Activated CD4-positive, alpha-beta T cell treated with anti-CD3 and anti-CD28 coated beads for 1 hour (primary cell): ENCODE measurements at regions not wholly inside any gene's neighbourhood (a gene's known extent, or its start where the extent isn't known, plus 50 kb on each side); places are given as distances from the start of the nearest gene placed in this dataset.

ENCODE experiments used
- DNase-seq: peaks from one replicate; pipeline ENCODE4 v3.0.0-alpha.2; 2020

DNA sequence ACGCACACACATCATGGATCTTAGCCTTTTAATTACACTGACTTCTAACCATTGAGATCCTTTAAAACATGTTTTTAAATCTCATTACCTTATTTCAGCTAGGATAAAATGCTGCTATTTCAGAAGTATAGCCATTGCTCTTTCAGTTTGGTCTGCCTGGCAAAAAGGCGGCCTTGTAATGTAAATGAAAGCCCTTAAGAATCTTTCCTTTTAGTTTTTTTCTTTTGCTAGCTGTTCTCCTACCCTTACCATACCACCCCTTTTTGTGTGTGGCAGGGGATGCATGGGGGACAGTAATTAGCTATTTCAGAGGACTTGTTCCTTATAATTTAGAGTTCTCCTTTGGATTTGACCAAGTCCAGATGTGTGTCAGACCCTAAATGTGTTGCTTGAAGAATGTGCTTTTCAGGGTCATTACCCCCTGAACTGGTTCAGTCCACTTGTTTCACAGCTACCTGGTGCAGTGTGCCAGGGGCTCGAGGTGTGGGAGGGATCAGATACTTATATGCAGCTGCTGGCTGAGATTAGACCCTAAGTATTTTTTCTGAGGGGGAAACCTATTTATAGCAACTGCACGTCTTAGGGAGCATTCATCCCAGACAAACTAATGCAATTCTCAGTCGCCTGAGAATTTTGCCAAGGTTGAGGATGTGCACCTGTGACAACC lies 986.8 kb downstream of the NLGN4Y start:
- DNase-seq: no peak

DNA sequence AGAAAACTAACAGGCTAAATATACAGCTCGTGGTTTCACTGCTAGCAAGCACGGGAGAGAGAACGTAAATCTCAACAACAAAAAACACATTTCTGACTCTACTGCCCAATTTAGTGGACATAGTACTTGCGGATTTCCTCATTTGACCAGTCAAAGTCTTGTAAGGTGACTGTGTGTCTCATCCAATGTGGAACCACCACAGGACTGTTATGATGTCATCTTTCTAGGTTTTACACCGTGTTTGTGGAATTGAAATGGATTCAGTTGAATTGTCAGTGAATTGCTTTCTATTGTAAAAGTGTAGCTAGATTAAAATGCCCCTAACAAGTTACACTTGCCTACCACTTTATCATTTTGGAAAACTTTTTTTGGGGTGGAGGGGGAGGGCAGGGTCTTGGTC lies 1010.8 kb downstream of the NLGN4Y start:
- no peak for DNase-seq

DNA sequence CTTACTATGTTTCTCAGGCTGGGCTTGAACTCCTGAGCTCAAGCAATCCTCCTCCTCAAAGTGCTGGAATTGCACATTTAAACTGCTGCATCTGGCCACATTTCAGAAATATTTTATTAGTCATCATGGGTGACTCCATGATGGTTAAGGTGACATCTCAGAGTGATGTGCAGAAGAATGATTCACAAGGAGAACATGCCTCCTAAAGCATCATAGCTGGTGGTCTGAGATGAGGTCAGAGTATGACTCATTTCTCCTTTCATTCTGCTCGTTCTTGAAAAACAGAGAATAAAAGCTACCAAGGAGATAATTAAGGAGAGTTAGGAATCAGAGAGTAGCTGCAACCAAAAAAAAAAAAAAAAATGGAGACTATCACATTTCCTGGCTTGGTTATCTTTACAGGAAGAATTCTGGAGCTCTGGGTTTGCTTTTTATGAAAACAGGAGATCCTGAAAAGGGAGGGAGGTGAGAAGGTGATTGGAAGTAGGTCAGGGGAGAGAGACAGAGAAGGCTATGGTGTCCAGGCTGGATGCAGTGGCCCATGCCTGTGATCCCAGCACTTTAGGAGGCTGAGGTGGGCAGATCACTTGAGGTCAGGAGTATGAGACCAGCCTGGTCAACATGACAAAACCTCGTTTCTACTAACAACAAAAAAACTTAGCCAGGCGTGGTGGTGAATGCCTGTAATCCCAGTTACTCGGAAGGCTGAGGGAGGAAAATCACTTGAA lies 1011.6 kb downstream of the NLGN4Y start:
- DNase-seq: no peak

DNA sequence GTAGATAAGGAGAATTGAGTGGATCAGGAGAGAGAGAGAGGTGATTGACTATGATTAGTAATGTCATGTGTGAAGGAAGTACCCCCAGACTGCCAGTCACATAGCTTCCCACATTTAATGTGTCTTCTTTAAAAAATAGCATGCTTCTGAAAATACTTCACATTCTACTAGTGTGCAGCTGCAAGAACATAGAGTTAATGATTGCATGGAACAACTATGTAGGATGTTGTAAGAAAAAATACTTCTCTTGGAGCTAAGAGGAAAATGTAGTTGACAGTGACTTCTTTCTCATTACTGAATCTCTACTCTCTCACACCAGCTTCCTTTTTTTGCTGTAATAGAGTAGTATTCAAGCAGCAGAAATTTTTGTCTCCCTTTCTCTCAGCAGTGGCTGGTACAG lies 1016.2 kb downstream of the NLGN4Y start:
- DNase-seq: no peak

DNA sequence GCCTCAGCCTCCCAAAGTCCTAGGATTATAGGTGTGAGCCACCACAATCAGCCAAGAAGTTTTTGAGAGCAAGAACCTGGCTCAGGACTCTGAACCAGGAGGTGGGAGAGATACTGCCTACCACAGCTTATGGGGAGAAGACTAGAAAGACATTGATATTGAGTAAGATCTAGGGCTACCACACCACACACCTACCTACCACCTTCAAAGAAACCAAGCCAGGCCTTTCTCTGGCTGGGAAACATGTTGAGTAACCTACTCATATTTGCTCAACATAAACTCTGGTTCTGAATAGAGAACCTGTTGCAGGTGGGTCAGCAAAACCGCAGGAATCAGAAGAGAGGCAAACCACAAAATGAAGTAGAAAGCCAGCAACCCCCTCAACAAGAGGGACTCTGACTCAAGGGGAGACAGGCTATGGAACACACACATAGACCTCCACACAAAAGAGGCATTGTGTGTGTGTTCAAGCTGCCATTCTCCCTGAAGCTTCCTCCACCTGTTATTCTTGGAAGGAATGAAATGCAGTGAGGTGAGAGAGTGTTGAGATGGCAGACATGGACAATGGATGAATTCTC lies 1021.9 kb downstream of the NLGN4Y start:
- DNase-seq: no peak

DNA sequence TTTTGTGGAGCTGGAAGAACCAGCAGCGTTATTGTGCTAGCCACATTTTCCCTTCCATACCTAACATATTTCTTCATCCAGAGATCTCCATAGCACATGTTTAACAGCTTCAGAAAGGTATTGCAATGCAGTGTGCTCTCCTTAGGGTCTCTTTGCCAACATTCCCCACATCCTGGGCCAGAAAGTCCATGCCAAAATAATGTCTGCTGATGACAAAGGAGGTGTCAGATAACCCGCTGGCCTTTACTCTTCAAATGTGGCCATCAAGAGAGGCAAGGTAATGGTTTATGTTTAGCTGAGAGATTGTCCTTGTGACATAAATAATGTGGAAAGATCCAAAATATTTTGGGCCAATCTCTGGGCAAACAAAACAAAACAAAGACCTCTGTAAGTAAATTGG lies 1027.7 kb downstream of the NLGN4Y start:
- DNase-seq: no peak

DNA sequence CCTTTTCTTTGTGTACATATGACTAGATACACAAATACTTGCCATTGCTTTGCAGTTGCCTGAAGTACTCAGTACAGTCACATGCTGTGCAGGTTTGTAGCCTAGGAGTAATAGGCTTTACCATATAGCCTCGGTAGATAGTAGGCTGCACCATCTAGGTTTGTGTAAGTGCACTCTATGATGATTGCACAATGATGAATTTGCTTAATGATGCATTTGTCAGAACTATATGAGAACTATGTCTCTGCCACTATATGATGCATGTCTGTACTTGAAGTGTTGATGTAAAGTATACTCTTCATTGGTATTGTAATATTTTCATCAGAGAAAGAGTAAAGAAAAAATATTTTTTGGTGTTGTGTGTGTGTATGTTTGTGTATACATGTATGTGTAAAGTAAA lies 1030.7 kb downstream of the NLGN4Y start:
- no peak for DNase-seq

DNA sequence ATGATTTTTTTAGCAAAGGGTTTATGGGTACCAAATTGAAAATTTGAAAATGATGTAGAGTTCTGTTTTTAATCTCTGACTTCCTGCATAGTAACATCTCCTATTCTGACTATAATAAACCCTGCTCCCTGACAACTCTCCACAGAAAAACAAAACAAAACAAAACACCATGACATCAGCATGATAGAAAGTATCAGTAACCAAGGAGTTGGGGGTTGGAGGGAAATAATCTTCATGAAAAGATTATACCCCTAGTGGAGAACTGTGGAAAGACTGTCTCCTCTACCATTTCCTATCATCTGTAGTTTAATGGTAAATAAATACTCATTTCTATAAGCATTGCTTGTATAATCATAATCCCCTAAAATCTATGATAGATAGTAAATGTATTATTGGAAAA lies 1034.8 kb downstream of the NLGN4Y start:
- DNase-seq: no peak

DNA sequence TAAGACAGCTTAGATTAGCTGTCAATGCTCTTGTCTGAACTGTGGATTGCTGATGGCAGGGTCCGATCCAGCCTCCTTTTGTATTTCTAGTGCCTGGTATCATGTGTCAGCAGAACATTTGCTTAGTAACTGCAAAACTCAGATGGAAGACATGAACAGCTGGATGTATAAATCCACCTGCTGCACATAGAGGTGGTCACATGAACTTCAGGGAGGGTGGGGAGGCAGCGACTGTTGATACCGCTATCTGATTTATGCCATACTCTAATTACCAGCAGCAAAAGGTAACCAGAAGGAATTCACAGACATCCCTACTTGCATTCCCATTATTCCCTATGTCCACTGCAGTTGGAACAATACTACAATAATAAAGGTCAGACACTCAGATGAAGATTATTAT lies 1036.5 kb downstream of the NLGN4Y start:
- DNase-seq: no peak

DNA sequence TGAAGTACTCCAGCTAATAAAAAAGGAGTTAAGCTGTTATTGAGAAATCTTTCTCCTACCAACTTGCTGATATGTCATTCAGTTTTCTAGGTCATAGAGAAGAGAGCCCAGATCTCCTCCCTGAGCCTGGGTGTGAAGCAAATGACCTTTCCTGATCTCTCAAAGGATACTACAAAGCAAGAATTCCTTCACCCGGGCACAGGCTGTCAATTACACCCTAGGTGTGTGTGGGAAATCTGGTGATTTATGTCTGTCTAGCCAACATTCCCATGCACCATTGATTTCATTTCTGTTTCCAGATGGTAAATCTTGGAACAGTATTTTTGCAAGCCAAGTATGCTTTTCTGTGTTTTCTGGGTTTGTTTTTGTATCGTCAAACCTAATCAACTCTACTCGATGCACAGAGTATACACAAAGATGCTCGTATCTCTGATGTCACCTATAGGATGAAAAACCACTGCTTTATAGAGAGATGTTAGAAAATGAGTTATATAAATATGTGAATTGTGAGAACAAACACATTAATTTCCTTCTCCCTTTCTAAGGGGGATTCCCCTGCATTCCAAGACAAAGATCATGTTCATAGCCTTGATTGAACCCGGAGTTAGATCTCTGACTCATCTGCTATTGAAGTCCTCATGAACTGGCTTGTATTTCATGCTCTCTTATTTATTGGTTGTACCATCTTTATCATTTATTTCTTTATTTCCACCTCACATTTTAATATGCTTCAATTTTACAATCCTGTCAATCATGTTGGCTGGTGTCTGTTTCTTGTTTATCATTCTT lies 1037.4 kb downstream of the NLGN4Y start:
- no peak for DNase-seq

DNA sequence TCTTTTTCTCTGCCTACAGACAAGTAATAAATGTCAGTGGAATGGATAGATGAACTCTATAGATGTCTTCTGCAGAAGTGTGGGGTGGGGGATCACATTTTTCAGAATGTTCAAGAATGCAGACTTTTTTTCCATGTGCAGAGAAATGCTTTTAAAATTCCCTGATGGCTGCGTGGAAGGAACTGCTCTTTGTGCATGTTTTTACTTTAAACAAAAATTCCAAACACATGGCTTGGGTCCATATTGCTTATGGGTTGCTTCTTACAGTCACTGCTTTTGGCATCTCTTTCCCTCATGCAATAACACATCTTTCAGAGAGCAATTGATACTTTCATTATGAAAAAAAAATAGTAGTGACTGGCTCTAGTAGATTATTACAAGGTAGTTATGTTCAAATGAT lies 1053.6 kb downstream of the NLGN4Y start:
- no peak for DNase-seq

DNA sequence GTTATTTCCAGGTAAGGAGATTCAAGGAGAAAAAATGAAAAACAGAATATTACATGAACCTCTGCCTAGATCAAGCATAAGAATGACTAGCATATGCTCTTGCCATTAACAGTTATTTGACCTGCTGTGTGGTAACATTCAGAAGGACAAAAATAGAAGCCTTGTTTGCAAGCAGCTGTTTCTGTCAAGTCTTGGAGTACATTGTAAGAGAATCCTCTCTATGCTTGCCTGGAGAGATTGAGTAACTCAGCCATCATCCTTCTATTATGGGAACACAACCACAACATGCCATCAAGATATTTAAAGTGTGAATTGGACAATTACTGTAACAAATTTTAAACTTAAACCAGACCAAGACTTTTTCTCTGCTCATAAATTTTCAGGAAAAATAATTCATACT lies 1054.4 kb downstream of the NLGN4Y start:
- no peak for DNase-seq

DNA sequence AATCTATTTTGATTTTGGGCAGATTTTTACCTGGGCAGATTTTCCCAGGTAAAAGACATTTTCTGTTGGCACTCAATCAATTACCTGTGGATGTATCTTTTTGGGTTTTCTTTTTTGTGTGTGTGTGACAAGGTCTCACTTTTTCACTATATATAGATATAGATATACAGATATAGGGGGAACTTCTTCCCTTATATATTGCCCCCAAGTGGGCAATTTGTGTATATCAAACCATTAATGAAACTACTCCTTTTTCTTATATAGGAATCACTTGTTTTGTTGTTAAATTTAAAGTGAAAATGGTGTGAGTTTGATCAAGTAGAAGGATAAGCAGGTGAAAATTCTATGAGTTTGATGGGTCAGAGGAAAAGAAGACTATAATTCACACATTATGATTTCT lies 1054.9 kb downstream of the NLGN4Y start:
- no peak for DNase-seq

DNA sequence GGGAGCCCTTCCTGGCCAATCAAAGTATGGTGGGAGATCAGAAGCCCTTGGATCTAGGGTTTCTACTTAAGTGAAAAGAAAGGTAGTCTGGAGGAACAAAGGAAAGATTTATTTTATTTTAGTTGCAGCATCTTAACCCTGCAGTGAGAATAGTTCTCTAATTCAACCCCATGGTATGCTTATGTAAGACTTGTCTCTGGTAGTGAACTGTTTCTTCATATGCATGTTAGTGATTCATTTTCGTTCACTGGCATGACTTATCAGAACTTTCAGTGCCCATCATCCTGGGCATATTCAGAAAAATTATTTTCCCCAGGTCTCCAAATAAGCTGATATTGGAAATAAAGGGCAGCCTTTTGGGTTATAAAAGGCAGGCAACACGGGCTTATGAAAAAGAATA lies 1058.8 kb downstream of the NLGN4Y start:
- no peak for DNase-seq

DNA sequence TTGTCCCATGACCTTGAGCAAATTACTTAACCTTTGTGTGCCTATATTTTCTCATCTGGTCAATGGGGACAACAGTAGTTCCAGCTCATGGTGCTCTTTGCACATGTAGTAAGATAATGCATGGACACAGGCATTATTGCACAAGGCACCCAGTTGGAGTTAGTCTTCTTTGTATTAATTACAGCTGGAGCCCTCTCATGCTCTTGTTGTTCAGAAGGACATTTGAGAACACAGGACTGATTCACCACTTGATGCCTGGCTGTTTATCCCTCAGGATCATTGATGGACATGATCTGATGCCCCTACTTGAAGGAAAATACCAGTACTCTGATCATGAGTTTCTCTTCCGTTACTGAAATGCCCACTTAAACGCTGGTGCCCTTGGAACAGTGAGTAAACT lies 1068.6 kb downstream of the NLGN4Y start:
- no peak for DNase-seq

DNA sequence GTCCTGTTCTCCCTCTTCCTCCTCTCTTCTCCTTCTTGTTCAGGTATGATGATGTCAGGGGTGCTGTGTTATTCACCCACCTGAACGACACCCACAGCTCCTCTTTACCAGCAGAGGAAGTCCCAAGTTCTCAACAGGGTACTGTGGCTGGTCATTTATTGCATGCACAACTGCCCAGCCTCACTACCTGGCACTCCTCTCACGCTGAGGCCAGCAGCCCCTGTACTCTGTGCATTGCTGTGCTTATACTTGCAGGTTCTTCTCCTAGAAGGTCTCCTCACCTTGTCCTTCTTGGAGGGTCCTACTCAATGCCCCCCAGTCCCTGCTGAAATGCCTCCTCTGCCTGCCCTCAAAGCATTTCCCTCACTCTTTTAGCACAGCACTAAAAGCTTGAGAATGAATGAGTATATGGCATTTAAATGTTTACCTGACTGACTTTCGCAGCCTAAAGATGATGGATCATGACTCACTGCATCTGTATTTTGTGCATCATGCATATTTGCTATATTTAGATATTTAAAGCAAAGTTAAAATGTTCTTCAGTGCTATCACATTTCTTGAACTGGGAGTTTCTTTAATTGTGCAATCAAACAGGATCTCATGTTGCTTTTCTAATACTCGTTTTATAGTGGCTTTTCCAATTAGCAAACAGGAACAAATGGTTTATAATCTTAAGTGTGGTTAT lies 1069.3 kb downstream of the NLGN4Y start:
- no peak for DNase-seq

DNA sequence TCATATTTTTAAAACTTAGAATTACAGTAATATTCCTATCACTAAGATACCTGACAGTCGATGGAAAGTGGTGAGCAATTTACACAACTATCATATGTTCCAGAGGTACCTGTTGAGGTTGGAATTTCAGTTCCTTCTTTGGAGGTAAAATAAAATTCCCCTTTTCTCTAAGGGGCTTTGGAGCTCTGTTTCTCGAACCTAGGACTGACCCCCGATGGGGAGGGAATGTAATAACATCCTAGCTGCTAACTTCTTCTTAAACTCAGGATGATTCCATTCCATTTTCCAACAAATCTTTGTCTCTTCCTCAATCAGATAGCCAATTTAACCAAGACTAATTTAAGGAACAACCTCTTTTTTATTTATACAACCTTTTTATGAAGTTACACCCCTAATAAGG lies 1069.8 kb downstream of the NLGN4Y start:
- no peak for DNase-seq

DNA sequence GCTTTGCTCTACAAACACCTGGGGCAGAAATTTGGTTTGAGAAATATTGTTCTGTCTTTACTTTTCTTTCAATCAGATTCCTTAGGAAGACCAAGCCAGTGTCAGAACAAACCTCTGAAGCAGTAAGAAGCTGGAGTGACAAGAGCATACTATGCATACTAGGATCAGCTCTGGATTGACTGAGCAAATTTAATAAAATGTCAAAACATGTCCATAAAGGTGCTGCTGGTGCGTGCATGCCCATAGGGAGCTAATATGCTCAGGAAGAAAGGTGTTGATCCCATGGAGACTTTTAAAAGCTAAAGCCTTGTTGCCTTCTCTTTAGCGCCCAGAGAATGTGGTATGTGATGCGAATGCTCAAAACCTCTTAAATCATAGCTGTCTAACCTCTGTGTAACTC lies 1076.2 kb downstream of the NLGN4Y start:
- DNase-seq: no peak

DNA sequence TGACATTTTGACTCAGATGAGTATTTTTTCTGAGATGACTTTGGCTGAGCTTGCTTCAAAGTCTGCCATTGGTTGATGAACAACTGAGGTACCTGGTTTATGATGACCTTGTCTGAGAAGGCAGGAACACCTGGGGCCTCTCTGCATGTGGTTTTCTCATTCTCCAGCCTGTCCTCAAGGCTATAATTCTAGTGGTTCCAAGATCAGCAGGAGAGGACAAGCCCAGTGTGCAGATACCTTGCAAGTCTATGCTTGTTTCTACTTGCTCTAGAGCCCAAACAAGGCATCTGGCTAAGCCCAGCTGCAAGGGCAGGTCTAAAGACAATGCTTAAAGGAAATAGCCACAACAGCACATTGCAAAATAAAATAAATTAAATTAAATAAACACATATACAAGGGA lies 1100.0 kb downstream of the NLGN4Y start:
- DNase-seq: no peak

DNA sequence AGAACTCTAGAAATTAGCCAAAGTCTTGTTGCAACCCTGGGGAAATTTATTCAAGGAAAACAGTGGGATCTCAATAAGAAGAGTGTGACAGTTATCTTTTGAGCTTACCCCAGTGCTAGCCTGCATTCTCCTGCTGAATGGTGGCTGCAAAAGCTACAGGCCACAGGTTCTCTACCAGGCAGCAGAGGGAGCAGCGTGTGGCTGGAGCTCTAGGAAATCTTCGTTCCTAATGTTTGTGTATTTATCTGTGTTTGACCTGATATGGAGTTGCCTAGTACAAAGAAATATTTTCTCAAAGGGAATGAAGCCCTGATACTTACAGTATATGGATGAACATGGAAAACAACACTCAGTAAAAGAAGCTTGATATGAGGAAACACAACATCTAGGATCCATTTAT lies 1100.6 kb downstream of the NLGN4Y start:
- DNase-seq: no peak

DNA sequence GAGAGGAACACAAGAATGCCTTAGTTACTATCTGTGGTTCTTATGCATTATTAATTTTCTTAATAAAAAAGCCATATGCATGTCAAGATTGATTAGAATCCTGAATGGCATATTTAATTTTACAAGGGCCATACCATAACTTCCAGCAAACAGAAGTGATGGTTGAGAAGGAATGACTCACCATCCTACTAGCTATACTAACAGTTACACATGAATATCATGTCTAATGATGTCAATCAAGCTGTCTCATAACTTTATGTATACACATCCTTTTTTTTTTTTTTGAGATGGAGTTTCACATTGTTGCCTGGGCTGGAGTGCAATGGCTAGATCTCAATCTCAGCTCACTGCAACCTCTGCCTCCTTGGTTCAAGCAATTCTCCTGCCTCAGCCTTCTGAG lies 1123.9 kb downstream of the NLGN4Y start:
- DNase-seq: no peak

DNA sequence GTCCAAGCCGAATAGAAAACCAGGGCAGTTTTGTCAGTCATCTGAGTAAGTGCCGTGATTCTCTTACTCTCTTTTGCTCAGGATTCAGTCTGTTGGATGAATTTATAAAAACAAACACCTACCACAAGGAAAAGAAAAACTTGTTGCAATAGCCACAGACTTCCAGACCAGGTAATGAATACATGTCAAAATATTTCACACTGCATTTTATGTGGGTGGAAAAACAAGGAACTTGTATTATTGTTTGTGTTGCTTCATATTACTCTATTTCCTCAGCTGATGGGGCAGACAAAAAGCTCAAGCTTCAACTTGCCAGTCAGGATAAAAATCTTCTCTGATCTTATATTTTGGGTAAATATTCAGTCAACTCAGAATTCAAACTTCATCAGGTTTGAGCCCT lies 1125.7 kb downstream of the NLGN4Y start:
- no peak for DNase-seq

DNA sequence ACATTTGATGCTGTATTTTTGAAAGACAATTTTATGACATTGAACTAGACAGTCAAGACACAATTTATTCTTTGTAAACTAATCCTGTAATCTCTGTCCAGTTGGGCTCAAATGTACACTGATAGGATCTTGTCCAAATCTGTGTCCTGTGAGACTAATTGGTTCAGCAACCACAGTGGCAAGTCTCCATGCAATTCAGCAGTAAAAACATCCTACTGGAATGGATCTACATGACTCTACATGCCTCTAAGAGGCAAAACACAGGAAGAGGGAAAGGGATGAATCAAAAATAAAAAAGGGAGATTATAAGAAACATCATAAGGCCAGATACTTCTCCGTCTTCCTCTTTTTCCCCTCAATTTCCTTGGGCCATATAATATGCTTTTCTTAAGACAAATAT lies 1164.2 kb downstream of the NLGN4Y start:
- DNase-seq: no peak
